Osteoblast (primary cell): ENCODE measurements at regions not wholly inside any gene's neighbourhood (a gene's known extent, or its start where the extent isn't known, plus 50 kb on each side); places are given as distances from the start of the nearest gene placed in this dataset.

ENCODE experiments used
- DNase-seq: peaks from one replicate; pipeline ENCODE4 v3.0.0; 2011; ENCODE audit warnings: low spot score, mixed read lengths; ENCODE audit not compliant: insufficient read length; ENCODE audit errors: missing footprints
- H2AFZ ChIP-seq: 2 replicates; pipeline ENCODE4 v1.6.0; 2011; ENCODE audit warnings: mild to moderate bottlenecking, low read length
- H3K27ac ChIP-seq: 2 replicates; pipeline ENCODE4 v1.5.1; 2011; ENCODE audit warnings: mild to moderate bottlenecking, low read depth, low read length, moderate library complexity
- H3K27me3 ChIP-seq: 2 replicates; pipeline ENCODE4 v1.6.0; 2012; ENCODE audit warnings: mild to moderate bottlenecking, control low read depth, inconsistent platforms, low read length, moderate library complexity; ENCODE audit not compliant: insufficient read depth
- H3K36me3 ChIP-seq: 2 replicates; pipeline ENCODE4 v1.5.1; 2011; ENCODE audit warnings: mild to moderate bottlenecking, low read length, control low read depth, moderate library complexity; ENCODE audit not compliant: insufficient read depth
- H3K4me1 ChIP-seq: 2 replicates; pipeline ENCODE4 v1.5.1; 2011; ENCODE audit warnings: mild to moderate bottlenecking, low read length, control low read depth, moderate library complexity; ENCODE audit not compliant: insufficient read depth
- H3K4me2 ChIP-seq: 2 replicates; pipeline ENCODE4 v1.6.0; 2011; ENCODE audit warnings: mild to moderate bottlenecking, low read length; ENCODE audit not compliant: insufficient read depth
- H3K4me3 ChIP-seq: fragments of 200-600 bp; sonication (generic); 3 replicates; pipeline ENCODE4 v1.5.1; 2012; ENCODE audit warnings: mild to moderate bottlenecking, low read length, inconsistent platforms; ENCODE audit not compliant: insufficient read depth
- H3K79me2 ChIP-seq: 2 replicates; pipeline ENCODE4 v1.6.0; 2012; ENCODE audit warnings: mild to moderate bottlenecking, low read length, control low read depth, inconsistent platforms; ENCODE audit not compliant: insufficient read depth
- H3K9me3 ChIP-seq: 2 replicates; pipeline ENCODE4 v1.5.1; 2011; ENCODE audit warnings: low read depth, low read length, control low read depth
- H4K20me1 ChIP-seq: 2 replicates; pipeline ENCODE4 v1.6.0; 2012; ENCODE audit warnings: mild to moderate bottlenecking, low read length, control low read depth; ENCODE audit not compliant: insufficient read depth
- CTCF ChIP-seq: IDR thresholded peaks from 2 replicates; pipeline ENCODE4 v1.5.1; 2011; ENCODE audit warnings: mild to moderate bottlenecking, low read depth, low read length, moderate library complexity; ENCODE audit errors: extremely low read depth

- H3K4me1 ChIP-seq, result no peaks in the 10 kb centered on the region
- no peaks in the 10 kb centered on the region for H3K27me3 ChIP-seq
- H3K4me2 ChIP-seq, result no peak overlapping the region
- no peak for DNase-seq
- H3K27ac ChIP-seq, result no peak overlapping the region
- H2AFZ ChIP-seq, result no peak overlapping the region
- no peaks in the 10 kb centered on the region for H4K20me1 ChIP-seq
- H3K4me3 ChIP-seq, result no peak overlapping the region
- H3K79me2 ChIP-seq, result no peaks in the 10 kb centered on the region
- H3K36me3 ChIP-seq, result no peaks in the 10 kb centered on the region
- peaks cover 3% of the 10 kb centered on the region for H3K9me3 ChIP-seq
- no peak for TF ChIP-seq CTCF
These were observed 1186.6 kb upstream of the SEMA6A start for GRCh38 chr5:117761186-117761585.

GRCh38 chr5:117759849-117760499 lies 1185.4 kb upstream of the SEMA6A start:
- no peaks in the 10 kb centered on the region for H3K36me3 ChIP-seq
- H2AFZ ChIP-seq, result no peak overlapping the region
- no peak overlapping the region for H3K27ac ChIP-seq
- H3K79me2 ChIP-seq, result no peaks in the 10 kb centered on the region
- H4K20me1 ChIP-seq, result no peaks in the 10 kb centered on the region
- no peaks in the 10 kb centered on the region for H3K4me1 ChIP-seq
- peaks cover 3% of the 10 kb centered on the region for H3K9me3 ChIP-seq
- no peaks in the 10 kb centered on the region for H3K27me3 ChIP-seq
- no peak for TF ChIP-seq CTCF
- no peak for DNase-seq
- H3K4me2 ChIP-seq, result no peak overlapping the region
- no peak overlapping the region for H3K4me3 ChIP-seq

- H3K27me3 ChIP-seq, result no peaks in the 10 kb centered on the region
- H2AFZ ChIP-seq, result no peak overlapping the region
- H3K79me2 ChIP-seq, result no peaks in the 10 kb centered on the region
- DNase-seq, result no peak
- TF ChIP-seq CTCF, result no peak
- H3K9me3 ChIP-seq, result peaks cover 2% of the 10 kb centered on the region
- no peaks in the 10 kb centered on the region for H4K20me1 ChIP-seq
- H3K4me3 ChIP-seq, result no peak overlapping the region
- no peaks in the 10 kb centered on the region for H3K36me3 ChIP-seq
- H3K27ac ChIP-seq, result no peak overlapping the region
- H3K4me1 ChIP-seq, result no peaks in the 10 kb centered on the region
- no peak overlapping the region for H3K4me2 ChIP-seq
These were observed 1177.8 kb upstream of the SEMA6A start for GRCh38 chr5:117752403-117752802.

- DNase-seq, result no peak
- TF ChIP-seq CTCF, result no peak
These were observed 1173.7 kb upstream of the SEMA6A start for GRCh38 chr5:117748336-117748735.

More at GRCh38 chr5:117748336-117748735, 1173.7 kb upstream of the SEMA6A start:
- no peak overlapping the region for H3K4me2 ChIP-seq
- no peak overlapping the region for H3K27ac ChIP-seq
- no peaks in the 10 kb centered on the region for H4K20me1 ChIP-seq
- H2AFZ ChIP-seq, result no peak overlapping the region
- H3K79me2 ChIP-seq, result no peaks in the 10 kb centered on the region
- H3K9me3 ChIP-seq, result peaks cover 2% of the 10 kb centered on the region
- H3K36me3 ChIP-seq, result no peaks in the 10 kb centered on the region
- no peak overlapping the region for H3K4me3 ChIP-seq
- no peaks in the 10 kb centered on the region for H3K27me3 ChIP-seq
- H3K4me1 ChIP-seq, result no peaks in the 10 kb centered on the region
